Fibroblast of pulmonary artery (primary cell): ENCODE measurements at regions not wholly inside any gene's neighbourhood (a gene's known extent, or its start where the extent isn't known, plus 50 kb on each side); places are given as distances from the start of the nearest gene placed in this dataset.
"Not testable (repeated sequence)": the region's sequence is repeated elsewhere in the genome, so short reads cannot be mapped to it uniquely, and the experiment has no call there.

Experiments
- DNase-seq: peaks from one replicate; pipeline ENCODE4 v3.0.0-alpha.2; 2010; ENCODE audit warnings: low read depth
- H3K4me3 ChIP-seq: replicated peaks from 2 replicates; pipeline ENCODE4 v1.5.1; 2011; ENCODE audit warnings: low read depth, mild to moderate bottlenecking, control low read depth, low read length, moderate library complexity
- TF ChIP-seq, protein P1 (sequence below): IDR thresholded peaks from 2 replicates; pipeline ENCODE4 v1.5.1; 2011; ENCODE audit warnings: mild to moderate bottlenecking, control low read depth, low read length, inconsistent platforms; ENCODE audit errors: missing control alignments

DNA sequence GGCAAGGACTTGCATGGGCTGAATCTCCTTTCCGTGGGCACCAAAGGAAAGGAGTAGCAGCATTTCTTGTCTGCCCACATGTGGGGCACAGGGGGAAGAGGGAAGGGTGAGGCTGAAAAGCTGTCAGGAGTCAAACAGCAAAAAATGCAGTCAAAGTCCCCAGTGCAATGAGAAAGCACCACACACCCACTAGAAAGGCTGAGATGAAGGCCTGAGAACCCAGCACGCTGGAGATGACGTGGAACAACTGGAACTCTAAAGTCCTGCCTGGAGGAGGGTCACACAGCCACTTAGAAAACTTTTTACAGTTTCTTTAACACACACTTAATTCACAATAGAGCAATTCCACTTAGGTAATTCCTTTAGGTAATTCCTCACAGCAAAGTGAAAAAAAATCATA lies 94.6 kb upstream of the IGFBPL1 start:
- no peak for DNase-seq
- TF ChIP-seq, protein P1, sequence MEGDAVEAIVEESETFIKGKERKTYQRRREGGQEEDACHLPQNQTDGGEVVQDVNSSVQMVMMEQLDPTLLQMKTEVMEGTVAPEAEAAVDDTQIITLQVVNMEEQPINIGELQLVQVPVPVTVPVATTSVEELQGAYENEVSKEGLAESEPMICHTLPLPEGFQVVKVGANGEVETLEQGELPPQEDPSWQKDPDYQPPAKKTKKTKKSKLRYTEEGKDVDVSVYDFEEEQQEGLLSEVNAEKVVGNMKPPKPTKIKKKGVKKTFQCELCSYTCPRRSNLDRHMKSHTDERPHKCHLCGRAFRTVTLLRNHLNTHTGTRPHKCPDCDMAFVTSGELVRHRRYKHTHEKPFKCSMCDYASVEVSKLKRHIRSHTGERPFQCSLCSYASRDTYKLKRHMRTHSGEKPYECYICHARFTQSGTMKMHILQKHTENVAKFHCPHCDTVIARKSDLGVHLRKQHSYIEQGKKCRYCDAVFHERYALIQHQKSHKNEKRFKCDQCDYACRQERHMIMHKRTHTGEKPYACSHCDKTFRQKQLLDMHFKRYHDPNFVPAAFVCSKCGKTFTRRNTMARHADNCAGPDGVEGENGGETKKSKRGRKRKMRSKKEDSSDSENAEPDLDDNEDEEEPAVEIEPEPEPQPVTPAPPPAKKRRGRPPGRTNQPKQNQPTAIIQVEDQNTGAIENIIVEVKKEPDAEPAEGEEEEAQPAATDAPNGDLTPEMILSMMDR = no peak

DNA sequence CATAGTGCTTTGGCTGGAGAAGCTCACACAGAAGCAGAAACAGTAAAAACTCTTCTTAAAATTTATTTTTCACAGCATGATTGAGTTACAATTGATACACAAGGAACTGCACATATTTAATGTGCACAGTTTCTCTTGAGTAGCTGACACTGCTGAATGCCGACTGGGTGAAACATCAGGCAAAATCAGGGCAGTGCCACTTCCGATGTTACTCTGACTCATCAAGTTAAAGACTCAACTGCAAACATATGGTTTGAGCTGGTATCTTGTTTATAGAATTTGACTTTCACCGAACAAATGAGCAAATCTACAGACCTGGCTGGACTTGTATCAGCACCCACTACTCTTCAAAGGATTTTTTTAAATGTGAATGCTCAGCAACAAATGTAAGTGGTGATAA lies 92.0 kb upstream of the IGFBPL1 start:
- not testable (repeated sequence) for H3K4me3 ChIP-seq
- DNase-seq = peak; percentile 31

More for the DNA sequence above, 94.6 kb upstream of the IGFBPL1 start:
- no peak overlapping the region for H3K4me3 ChIP-seq

DNA sequence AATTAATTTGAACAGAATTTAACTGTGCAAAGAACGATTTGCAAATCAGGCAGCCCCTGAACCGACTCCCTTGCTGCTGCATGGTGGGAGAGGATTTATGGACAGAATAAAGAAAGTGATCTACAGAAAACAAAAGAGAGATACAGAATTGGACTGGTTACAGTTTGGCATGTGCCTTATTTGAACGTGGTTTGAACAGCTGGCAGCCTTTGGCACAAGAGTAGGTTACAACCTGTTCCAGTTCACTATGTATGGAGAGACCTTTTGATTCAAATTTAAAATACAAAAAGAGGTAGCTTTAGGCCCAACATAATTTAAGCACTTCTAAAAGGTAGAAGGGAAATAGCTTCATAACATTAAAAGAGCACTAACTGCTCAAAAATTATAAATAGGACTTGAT lies 90.8 kb upstream of the IGFBPL1 start:
- not testable (repeated sequence) for H3K4me3 ChIP-seq, DNase-seq

- DNase-seq, H3K4me3 ChIP-seq: not testable (repeated sequence)
Observed at GRCh38 chr9:38510340-38510739, 86.1 kb upstream of the IGFBPL1 start.

DNA sequence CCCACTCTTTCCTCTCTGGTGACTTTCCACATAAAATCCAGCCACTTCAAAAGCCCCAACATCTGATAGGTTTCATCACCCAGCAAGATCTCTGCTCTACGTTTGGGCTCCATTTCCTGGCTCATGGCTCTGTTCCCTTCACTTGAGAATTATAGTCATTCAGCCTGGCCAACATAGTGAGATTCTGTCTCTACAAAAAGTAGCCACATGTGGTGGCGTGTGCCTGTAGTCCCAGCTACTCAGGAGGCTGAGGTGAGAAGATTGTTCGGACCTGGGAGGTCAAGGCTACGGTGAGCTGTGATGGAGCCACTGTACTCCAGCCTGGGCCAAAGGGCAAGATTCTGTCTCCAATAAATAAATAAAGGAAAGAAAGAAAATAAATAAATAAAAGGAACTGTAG lies 83.3 kb upstream of the IGFBPL1 start:
- TF ChIP-seq, protein P1 = no peak

DNA sequence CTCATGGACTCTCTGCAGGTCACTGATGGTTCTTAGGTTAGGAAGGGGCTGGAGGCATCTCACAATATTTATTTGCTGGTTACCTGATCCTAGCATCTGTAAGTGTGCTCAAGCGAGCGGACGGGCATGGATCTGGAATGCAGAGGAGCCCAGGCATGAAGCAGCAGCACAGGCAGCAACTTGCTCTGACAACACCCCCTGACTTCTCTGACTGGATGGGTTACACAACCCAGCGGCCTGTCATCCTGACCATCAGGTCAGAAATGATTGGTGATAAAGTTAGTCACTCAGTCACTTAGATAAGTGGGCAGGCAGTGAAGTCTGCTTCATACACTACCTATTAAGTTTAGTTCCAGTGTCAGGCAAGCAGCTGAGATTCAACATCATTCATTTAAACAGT lies 75.9 kb upstream of the IGFBPL1 start:
- H3K4me3 ChIP-seq, DNase-seq: not testable (repeated sequence)

More for the DNA sequence above, 83.3 kb upstream of the IGFBPL1 start:
- DNase-seq = no peak
- H3K4me3 ChIP-seq = no peak overlapping the region

DNA sequence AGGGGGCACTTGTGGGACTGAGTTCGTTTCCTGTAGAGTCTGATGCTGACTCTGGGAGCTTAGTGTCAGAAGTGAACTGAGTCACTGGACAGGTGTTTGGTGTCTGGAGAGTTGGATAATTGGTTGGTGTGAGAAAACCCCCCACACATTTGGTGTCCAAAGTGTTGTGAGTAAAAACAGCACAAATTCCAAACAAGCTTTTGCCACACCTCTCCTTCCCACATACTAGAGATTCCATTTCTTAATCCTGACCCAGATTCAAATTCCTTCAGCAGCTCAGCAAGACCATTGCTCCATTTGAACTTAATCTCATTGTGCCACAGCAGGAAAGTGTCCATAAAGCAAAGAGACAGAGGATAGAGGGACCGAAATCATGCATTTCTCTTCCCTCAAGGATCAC lies 74.3 kb upstream of the IGFBPL1 start:
- H3K4me3 ChIP-seq, DNase-seq: not testable (repeated sequence)

DNA sequence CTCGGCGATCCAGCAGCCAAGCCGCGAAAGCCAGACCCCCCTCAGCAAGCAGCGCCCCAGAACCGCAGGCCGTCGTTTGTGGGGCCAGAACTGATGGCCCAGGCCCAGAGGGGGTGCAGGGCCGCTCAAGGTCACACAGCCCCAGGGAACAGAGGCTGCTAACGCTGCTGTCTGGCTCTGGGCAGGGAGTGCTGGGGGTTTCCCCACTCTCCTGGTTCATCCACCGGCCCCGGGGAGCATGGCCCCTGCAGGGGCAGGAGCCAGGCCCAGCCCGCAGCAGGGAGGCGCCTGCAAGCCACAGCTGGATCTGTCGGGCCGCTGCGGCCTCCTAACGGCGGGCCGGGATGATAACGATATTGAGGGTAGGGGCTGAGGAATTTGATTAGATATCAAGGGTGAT lies 64.8 kb upstream of the IGFBPL1 start:
- DNase-seq = no peak
- TF ChIP-seq, protein P1 = no peak

DNA sequence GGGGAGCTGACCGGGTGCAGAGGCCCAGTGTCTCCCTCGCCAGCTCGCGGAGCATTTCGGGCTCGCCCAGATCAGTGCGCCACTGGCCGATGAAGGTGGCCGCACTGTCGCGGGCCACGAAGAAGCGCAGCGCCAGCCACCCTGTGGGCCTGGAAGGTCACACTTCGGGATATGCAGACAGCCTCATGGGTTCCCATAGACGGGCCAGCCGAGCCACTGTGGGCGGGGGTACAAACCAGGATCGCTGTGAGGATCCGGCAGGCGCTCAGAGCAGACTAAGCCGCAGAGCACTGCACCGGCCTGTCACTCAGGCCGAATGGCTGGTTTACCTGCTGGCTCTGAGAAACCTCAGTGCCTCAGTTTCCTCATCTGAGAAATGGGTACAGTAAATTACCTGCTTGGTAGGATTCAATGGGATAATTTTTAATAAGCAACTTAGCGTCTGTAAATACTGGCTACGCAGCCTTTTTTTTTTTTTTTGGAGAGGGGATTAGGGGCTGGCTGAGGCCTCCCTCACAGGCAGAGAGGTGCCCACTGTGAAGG lies 64.0 kb upstream of the IGFBPL1 start:
- no peak overlapping the region for H3K4me3 ChIP-seq

More for the DNA sequence above, 64.8 kb upstream of the IGFBPL1 start:
- no peak overlapping the region for H3K4me3 ChIP-seq

GRCh38 chr9:38487418-38488155 lies 63.3 kb upstream of the IGFBPL1 start:
- DNase-seq, H3K4me3 ChIP-seq: not testable (repeated sequence)

More for the DNA sequence above, 64.0 kb upstream of the IGFBPL1 start:
- DNase-seq = no peak
- TF ChIP-seq, protein P1 = no peak
